MG63 (cell line): ENCODE measurements at regions not wholly inside any gene's neighbourhood (a gene's known extent, or its start where the extent isn't known, plus 50 kb on each side); places are given as distances from the start of the nearest gene placed in this dataset.

Source experiments
- DNase-seq: peaks from one replicate; pipeline ENCODE4 v3.0.0-alpha.2; 2020
- H3K27me3 ChIP-seq: fragments of 250-450 bp; sonication (Bioruptor Pico); 2 replicates; pipeline ENCODE4 v1.5.1; 2020; ENCODE audit warnings: mild to moderate bottlenecking, moderate library complexity
- H3K36me3 ChIP-seq: fragments of 250-450 bp; sonication (Bioruptor Pico); 2 replicates; pipeline ENCODE4 v1.5.1; 2020; ENCODE audit warnings: mild to moderate bottlenecking, moderate library complexity
- H3K4me3 ChIP-seq: fragments of 250-450 bp; sonication (Bioruptor Pico); 2 replicates; pipeline ENCODE4 v1.5.1; 2020; ENCODE audit warnings: mild to moderate bottlenecking, moderate library complexity
- H3K9me3 ChIP-seq: fragments of 250-450 bp; sonication (Bioruptor Pico); 2 replicates; pipeline ENCODE4 v1.5.1; 2020; ENCODE audit warnings: mild to moderate bottlenecking, moderate library complexity

- no peak overlapping the region for H3K4me3 ChIP-seq
- H3K9me3 ChIP-seq = no peaks in the 10 kb centered on the region
- H3K36me3 ChIP-seq = no peaks in the 10 kb centered on the region
- DNase-seq = no peak
- no peaks in the 10 kb centered on the region for H3K27me3 ChIP-seq
Measured at GRCh38 chr7:47024991-47025390, 556.9 kb downstream of the TNS3 start.

DNA sequence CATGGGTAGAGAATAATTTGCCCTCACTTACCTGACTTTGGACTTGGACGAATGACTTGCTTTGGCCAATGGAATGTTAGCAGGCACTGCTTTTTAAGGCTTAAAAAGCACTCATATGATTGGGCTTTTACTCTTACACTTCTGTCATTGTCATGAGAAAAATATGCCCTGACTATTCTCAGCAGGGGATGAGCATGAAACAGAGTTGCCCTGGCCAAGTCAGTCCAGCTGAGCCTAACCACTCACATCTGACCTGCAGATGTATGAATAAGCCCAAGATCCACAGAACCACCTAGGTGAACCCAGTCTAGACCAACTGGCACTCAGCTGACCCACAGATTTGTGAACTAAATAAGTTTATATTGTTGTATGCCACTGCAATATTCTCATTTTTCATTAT, 573.5 kb downstream of the TNS3 start:
- H3K27me3 ChIP-seq = no peaks in the 10 kb centered on the region
- H3K9me3 ChIP-seq = no peaks in the 10 kb centered on the region
- no peak for DNase-seq
- H3K36me3 ChIP-seq = no peaks in the 10 kb centered on the region
- H3K4me3 ChIP-seq = no peak overlapping the region

- H3K27me3 ChIP-seq = no peaks in the 10 kb centered on the region
- 0 out of 2 replicates have a peak, but pooled peaks cover 2% of the 10 kb centered on the region for H3K9me3 ChIP-seq
- no peak for DNase-seq
- no peak overlapping the region for H3K4me3 ChIP-seq
- H3K36me3 ChIP-seq = no peaks in the 10 kb centered on the region
Measured at GRCh38 chr7:47007471-47007870, 574.4 kb downstream of the TNS3 start.

GRCh38 chr7:47000561-47000960, 581.4 kb downstream of the TNS3 start:
- Histone ChIP-seq H3K36me3 (no peaks in the 10 kb centered on the region), H3K27me3 (no peaks in the 10 kb centered on the region), H3K4me3 (no peak overlapping the region), H3K9me3 (0 out of 2 replicates have a peak, but pooled peaks cover 2% of the 10 kb centered on the region)
- DNase-seq = no peak

DNA sequence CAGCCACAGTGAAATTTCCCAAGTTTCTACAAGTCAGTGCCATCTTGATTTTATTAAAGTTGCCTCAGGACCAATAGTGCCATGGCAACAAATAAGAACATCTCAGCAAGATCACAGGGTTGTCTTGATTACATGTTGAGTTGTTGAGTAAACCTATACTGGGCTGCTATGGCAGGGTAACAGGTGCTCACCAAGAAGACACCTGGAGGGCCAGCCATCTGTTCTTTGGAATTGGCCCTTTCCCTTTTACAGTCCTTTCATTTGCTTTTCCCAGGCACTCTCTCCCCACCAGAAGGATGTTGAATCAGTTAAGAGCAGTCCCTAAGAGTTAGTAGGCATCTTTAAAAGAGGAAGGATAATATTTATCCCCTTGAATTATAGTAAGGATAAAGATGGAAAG, 582.0 kb downstream of the TNS3 start:
- Histone ChIP-seq H3K4me3 (no peak overlapping the region), H3K9me3 (0 out of 2 replicates have a peak, but pooled peaks cover 2% of the 10 kb centered on the region), H3K27me3 (no peaks in the 10 kb centered on the region), H3K36me3 (no peaks in the 10 kb centered on the region)
- no peak for DNase-seq

- DNase-seq = no peak
Measured at GRCh38 chr7:46996972-46997371, 584.9 kb downstream of the TNS3 start.

GRCh38 chr7:46993396-46993795, 588.5 kb downstream of the TNS3 start:
- DNase-seq = no peak
- no peaks in the 10 kb centered on the region for H3K27me3 ChIP-seq
- no peaks in the 10 kb centered on the region for H3K36me3 ChIP-seq
- H3K9me3 ChIP-seq = no peaks in the 10 kb centered on the region
- H3K4me3 ChIP-seq = no peak overlapping the region

More at GRCh38 chr7:46996972-46997371, 584.9 kb downstream of the TNS3 start:
- Histone ChIP-seq H3K27me3 (no peaks in the 10 kb centered on the region), H3K4me3 (no peak overlapping the region), H3K36me3 (no peaks in the 10 kb centered on the region), H3K9me3 (no peaks in the 10 kb centered on the region)

DNA sequence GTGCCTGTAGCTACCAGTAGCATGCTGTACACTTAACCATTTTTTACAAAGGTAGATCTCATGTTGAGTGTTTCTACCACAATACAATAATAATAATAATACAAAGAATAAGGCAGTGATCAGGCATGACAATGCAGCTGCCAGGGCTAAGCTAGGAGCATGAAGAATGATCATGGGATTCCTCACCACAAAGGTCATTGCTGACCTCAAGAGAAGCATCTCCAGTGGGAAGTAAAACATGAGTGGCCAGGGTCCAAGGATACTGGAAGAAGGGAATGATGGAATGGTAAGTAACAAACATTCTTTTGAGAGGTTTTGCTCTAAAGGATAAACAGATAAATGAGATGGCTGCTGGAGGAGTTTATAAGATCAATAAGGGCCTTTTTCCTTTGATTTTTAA, 591.1 kb downstream of the TNS3 start:
- Histone ChIP-seq H3K36me3 (no peaks in the 10 kb centered on the region), H3K9me3 (no peaks in the 10 kb centered on the region), H3K27me3 (no peaks in the 10 kb centered on the region), H3K4me3 (no peak overlapping the region)
- DNase-seq = no peak

DNA sequence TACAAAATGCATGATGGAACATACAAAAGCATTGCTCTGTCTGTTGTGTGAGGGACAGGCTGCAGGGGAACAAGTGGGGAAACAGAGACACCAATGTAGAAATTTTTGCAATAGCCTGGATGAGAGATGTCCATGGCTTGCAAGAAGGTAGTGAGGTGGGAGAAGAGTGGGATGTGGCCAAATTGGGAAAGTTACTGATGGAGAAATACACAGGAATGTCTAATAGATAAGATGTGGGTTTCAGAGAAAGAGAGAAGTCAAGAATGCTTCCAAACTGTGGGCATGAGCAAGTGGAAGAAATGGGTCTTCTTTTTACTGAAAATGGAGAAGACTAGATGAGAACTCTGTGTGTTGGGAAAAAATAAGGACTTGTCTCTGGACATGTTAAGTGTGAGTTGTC, 592.7 kb downstream of the TNS3 start:
- no peak for DNase-seq
- H3K27me3 ChIP-seq = no peaks in the 10 kb centered on the region
- H3K9me3 ChIP-seq = no peaks in the 10 kb centered on the region
- no peaks in the 10 kb centered on the region for H3K36me3 ChIP-seq
- H3K4me3 ChIP-seq = no peak overlapping the region

DNA sequence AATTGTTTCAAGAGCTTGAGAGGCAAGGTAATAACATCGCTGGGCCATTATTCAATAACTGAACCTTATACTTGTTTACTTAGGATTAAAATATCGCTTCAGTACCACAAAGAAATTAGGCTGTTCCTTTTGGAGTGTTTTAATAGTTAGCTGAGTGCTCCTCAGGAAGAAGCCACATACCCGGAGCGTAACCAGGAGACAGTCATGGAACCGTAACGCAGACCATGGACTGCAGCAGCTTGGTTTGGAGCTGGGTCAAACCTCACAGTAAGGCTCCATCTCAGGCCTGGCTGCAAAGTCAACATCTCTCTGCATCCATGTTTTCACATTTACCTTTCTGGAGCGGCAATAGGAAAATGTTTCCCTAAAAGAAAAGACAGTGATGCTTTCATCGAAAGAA, 599.0 kb downstream of the TNS3 start:
- H3K9me3 ChIP-seq = no peaks in the 10 kb centered on the region
- no peak overlapping the region for H3K4me3 ChIP-seq
- no peaks in the 10 kb centered on the region for H3K27me3 ChIP-seq
- no peaks in the 10 kb centered on the region for H3K36me3 ChIP-seq
- no peak for DNase-seq

GRCh38 chr7:46979439-46979838, 602.5 kb downstream of the TNS3 start:
- H3K4me3 ChIP-seq = no peak overlapping the region
- DNase-seq = no peak
- H3K9me3 ChIP-seq = no peaks in the 10 kb centered on the region
- H3K27me3 ChIP-seq = no peaks in the 10 kb centered on the region
- no peaks in the 10 kb centered on the region for H3K36me3 ChIP-seq

DNA sequence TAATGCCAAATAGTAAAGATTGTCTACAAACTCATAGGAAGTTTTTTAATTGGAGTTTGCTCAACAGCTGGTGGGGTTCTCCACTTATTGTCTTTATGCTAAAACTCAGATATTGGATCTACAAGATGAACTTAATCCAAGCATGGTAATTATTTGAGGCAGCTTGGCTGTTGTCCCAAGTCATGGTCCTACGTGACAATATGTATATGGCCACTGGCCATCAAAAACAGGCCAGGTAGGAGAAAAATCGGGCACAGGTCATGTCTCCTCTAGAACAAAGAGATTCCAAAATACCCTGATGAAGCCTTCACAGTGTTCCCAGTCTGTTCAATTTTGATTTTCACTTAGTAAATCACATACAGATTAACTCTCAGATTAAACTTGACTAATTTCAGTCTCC, 606.4 kb downstream of the TNS3 start:
- H3K9me3 ChIP-seq = no peaks in the 10 kb centered on the region
- no peak for DNase-seq

DNA sequence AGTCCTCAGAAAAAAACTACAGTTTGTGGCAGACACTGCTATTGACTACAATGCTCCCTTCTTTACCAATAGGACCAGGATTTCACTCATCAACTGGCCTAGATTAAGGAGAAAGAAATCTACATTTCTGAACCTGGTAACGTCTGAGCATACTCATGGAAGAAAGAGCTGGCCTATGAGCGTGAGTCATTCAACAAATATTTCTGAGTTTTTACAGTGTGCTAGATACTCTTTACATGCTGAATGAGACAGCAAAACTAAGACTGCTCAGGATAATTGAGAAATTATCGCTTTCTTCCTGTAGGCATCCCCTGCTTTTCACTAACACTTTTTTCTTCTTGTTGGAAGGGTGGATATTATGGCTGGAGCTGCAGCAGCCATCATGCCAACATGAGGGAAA, 609.7 kb downstream of the TNS3 start:
- DNase-seq = no peak
- no peak overlapping the region for H3K4me3 ChIP-seq
- no peaks in the 10 kb centered on the region for H3K36me3 ChIP-seq
- no peaks in the 10 kb centered on the region for H3K9me3 ChIP-seq
- no peaks in the 10 kb centered on the region for H3K27me3 ChIP-seq

More for the DNA sequence above, 606.4 kb downstream of the TNS3 start:
- H3K36me3 ChIP-seq = no peaks in the 10 kb centered on the region
- H3K4me3 ChIP-seq = no peak overlapping the region
- no peaks in the 10 kb centered on the region for H3K27me3 ChIP-seq

GRCh38 chr7:46970476-46970875, 611.4 kb downstream of the TNS3 start:
- no peaks in the 10 kb centered on the region for H3K36me3 ChIP-seq
- H3K4me3 ChIP-seq = no peak overlapping the region
- H3K9me3 ChIP-seq = peaks cover 13% of the 10 kb centered on the region
- H3K27me3 ChIP-seq = no peaks in the 10 kb centered on the region
- no peak for DNase-seq

DNA sequence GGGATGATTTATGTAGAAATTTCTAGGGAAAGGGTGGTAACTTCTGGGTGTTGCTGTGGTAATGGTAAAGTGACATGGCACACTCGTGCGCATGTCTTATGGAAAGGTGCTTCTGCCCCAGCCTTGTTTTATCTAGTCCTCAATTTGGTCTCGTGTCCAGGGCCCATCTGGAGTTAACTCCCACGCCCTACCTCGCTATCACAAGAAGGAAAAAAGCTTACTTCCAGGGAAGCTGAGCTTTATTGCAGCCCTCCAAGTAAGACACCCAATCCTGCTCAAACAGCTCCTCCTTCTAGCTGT, 611.8 kb downstream of the TNS3 start:
- peaks cover 16% of the 10 kb centered on the region for H3K9me3 ChIP-seq
- no peak overlapping the region for H3K4me3 ChIP-seq
- H3K36me3 ChIP-seq = no peaks in the 10 kb centered on the region
- no peak for DNase-seq
- no peaks in the 10 kb centered on the region for H3K27me3 ChIP-seq

DNA sequence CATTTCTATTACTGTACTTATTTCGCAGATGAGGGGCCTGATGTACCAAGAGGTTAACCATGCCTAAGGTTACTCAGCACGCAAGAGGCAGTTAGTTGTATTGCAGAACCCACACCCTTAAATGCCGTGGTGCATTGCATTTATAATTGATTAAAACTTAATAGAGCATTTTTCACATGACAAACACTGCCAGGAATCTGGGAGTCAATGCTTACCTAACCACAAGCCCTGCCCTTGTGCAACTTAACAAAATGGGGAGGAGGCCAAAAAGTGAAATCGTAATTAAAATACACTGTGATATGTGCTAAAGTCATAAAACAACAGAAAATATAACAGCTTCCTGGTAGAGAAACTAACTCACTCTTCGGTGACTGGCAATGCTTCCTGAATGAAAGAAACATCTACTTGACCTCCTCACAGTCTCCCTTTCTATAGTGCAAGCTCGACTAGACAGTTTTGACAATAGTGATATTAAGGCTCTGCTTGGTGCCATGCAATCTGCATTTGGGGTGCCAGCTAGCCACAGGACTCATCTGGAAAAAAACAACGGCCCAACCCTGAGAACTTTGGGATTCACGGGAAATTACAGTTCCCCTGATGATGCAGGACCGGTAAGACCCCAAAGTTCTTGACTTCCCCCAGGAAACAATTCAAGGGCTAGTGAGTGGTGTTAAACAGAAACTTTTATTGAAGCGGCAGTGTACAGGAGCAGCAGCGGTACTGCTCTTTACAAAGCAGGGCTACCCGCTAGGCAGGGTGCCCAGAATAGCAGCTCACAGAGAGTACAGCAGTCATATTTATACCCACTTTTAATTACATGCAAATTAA, 612.4 kb downstream of the TNS3 start:
- no peak for DNase-seq
- H3K27me3 ChIP-seq = no peaks in the 10 kb centered on the region
- H3K36me3 ChIP-seq = no peaks in the 10 kb centered on the region
- H3K4me3 ChIP-seq = no peak overlapping the region
- H3K9me3 ChIP-seq = peaks cover 21% of the 10 kb centered on the region

GRCh38 chr7:46968003-46968402, 613.9 kb downstream of the TNS3 start:
- peaks cover 26% of the 10 kb centered on the region for H3K9me3 ChIP-seq
- H3K27me3 ChIP-seq = no peaks in the 10 kb centered on the region
- no peaks in the 10 kb centered on the region for H3K36me3 ChIP-seq
- no peak for DNase-seq
- H3K4me3 ChIP-seq = no peak overlapping the region

- no peaks in the 10 kb centered on the region for H3K36me3 ChIP-seq
- no peaks in the 10 kb centered on the region for H3K27me3 ChIP-seq
- no peak for DNase-seq
- no peak overlapping the region for H3K4me3 ChIP-seq
- H3K9me3 ChIP-seq = peaks cover 29% of the 10 kb centered on the region
Measured at GRCh38 chr7:46963719-46964118, 618.2 kb downstream of the TNS3 start.
